Left cardiac atrium (tissue), 4 donors: ENCODE measurements at regions not wholly inside any gene's neighbourhood (a gene's known extent, or its start where the extent isn't known, plus 50 kb on each side); places are given as distances from the start of the nearest gene placed in this dataset.
A peak's percentile ranks its signal among the peaks of the same experiment; 100 is the strongest.
"Not testable (repeated sequence)": the region's sequence is repeated elsewhere in the genome, so short reads cannot be mapped to it uniquely, and the experiment has no call there.

Source experiments
- ATAC-seq, 2 donors: fragments of 200-7000 bp; cut with Tn5 transposase; one replicate each; pipeline ENCODE4 v1.9.1; 2020; ENCODE audit warnings: mild to moderate bottlenecking in 2 of 2, moderate library complexity in 2 of 2
- DNase-seq: peaks from one replicate; pipeline ENCODE4 v3.0.0-alpha.2; 2020
- intact Hi-C, 2 donors: fragments of 100-400 bp; cut with DNase I; formaldehyde crosslinking; loops; one replicate each; pipeline versions ENCODE4 v1.14.1 to v1.15.1; 2022 to 2023
- donor health status: DM: no; HTN: yes; CAD: no.
- donor health status: DM: no; HTN: yes; CAD: no; lungs with severe emphysema.
- donor health status: DM: yes; HTN: yes; CAD: no.
- donor health status: Dilated cardiomyopathy.

GRCh38 chr11:45428541-45429230 is 142.5 kb upstream of the SYT13 start:
- DNase-seq (no peak), ATAC-seq (no peak)
- intact Hi-C loops = no loop called here

DNA sequence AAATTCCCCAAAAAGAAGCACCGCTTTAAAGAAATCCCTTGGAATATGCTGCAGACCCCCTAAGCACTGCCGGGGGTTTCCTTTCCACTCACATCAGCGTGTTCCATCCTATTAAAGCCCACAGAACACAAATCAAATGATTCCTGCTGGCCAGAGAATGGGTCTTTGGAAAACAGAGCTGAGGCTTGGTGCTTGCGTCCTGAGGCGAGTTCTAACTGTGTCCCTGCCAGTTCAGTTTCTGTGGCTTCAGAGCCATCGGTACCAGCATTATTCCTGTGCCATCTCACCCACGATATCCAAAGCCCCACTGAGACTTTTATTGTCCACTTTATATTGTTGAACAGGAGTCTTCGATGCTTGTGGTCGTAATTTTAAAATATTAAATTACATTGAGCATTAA is 142.0 kb upstream of the SYT13 start:
- intact Hi-C loops = no loop called here
- DNase-seq (no peak), ATAC-seq (no peak)

- ATAC-seq = no peak
- DNase-seq = no peak
- intact Hi-C loops = no loop called here
Observed at GRCh38 chr11:45424411-45425180, 138.5 kb upstream of the SYT13 start.

DNA sequence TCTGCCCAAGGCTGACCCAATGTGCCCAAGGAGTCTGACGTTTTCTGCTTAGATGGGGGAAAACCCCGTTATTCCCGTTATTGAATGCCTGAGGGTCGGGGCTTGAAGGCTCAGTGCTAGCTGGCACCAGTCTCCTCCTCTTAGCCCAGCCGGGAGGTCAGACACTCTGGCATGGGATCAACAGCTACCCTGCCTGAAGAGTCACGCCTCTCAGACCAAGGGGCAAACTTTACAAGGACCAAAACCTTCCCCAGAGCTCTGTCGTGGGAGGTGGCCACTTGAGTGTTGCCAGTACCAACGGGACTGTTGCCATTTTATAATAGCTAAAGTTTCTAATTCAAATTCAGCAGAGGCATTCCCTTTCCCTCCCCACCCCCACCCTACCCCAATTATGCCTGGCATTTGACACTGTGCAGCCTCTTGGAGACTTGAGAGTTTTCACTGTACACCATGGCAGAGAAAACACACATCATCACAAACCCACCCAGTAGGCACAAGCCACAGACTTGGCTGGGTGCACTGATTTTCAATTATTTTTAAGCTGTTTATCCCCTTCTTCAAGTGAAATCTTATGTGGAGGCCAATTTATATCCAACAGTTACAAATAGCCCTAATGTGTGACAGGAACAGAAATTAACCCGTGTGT is 137.5 kb upstream of the SYT13 start:
- DNase-seq = no peak
- ATAC-seq = peak in 1 of 2 donors; percentile 25
- intact Hi-C loops = no loop called here

DNA sequence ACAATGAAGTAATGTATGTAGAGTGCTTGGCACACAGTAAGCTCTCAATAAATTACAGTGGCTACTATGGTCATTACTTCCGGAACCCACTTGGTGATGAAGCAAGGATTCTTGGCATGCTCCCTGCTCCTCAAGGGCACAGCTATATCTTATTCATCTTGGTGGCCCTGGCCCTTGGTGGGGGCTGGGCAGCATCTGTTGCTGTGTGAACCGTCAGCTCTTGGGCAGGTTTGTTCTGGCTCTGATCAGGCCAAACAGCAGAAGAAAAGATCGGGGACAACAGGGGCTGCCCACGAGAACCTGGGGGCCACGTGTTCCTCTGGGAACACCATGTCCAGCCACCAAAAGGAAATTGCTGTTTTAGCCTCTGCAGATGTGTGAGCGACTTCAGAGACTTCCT is 136.9 kb upstream of the SYT13 start:
- no peak for DNase-seq
- intact Hi-C loops = no loop called here
- no peak for ATAC-seq

DNA sequence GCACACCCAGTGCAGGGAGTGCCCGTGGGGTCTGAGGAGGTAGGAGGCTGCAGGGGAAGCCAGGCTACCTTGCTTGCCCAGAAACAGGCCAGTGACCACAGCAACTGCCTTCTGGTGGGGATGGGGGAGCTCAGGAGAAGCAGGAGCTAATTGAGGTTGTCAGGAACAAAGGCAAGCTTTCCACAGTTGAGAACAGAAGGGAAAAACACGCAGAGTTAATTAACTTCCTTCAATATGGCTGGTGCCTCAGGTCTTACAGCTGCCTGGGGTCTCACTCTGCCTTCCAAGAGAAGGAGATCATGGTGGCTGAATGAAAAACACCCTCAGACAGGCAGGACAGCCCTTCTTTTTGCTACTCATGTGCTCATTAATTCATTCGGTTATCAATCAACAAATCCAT is 127.9 kb upstream of the SYT13 start:
- DNase-seq (no peak), ATAC-seq (no peak)
- intact Hi-C loops = no loop called here

GRCh38 chr11:45413156-45413858 is 127.2 kb upstream of the SYT13 start:
- ATAC-seq (no peak), DNase-seq (no peak)
- intact Hi-C loops = no loop called here

- ATAC-seq = no peak
- intact Hi-C loops = no loop called here
- no peak for DNase-seq
Observed at GRCh38 chr11:45412521-45412920, 126.4 kb upstream of the SYT13 start.

GRCh38 chr11:45412051-45412471 is 125.9 kb upstream of the SYT13 start:
- no peak for DNase-seq

DNA sequence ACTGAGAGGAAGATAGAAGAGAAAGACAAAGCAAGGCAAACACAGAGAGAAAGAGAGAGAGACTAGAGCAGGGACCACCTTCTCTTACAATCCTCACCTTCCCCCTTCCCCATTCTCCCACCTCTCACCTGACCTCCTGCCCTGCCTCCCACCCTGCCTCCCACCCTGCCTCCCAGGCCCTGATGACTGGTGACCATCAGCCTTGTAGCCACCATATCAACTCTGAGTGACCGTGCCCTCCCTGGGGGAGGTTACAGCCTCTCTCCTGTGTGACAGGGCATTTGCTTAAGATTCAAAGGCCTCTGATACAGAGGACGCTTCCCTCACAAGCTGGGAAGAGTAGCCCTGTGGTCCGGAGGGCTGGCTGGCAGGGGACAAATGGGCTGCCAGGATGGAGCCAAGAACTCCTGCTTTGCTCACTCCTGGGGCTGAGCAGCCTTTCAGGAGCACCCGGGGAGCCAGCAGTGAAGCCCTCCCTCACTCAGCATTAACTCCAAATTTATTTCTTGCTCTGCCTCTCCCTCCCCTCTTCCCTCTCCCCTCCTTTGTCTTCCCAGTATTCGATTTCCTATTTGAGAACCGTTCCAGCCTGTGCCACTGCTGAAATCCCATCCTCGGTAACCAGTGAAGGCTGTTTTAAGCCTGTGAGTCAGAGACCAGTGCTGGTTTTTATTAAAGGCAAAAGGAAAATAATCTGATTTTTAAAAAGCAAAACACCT is 125.2 kb upstream of the SYT13 start:
- intact Hi-C loops = no loop called here
- DNase-seq (no peak), ATAC-seq (no peak)

More at GRCh38 chr11:45412051-45412471, 125.9 kb upstream of the SYT13 start:
- no peak for ATAC-seq
- intact Hi-C loops = no loop called here

- no peak for ATAC-seq
- intact Hi-C loops = no loop called here
- no peak for DNase-seq
Observed at GRCh38 chr11:45410391-45411227, 124.5 kb upstream of the SYT13 start.

DNA sequence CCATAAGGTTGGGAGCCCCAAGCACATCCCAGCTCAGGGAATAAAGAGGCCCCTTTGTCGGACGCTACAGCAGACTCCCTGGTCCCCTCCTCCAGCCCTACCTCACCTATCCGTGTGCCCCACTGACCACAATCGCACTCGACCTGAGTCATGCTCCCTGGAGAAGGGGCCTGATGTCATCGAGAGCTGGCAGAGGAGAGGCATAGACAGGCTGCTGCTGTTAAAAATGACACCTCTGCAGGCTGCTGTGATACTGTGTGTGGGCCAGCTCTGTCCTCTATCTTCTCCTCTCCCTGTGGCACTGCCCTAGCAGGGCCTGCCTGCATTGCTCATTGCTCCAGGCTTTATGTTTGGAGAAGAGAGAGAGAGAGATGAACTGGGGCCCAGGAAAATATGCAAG is 123.4 kb upstream of the SYT13 start:
- intact Hi-C loops = loop anchor here in 1 of 2 donors (10.0 kb wide), 1 partner anchor 245 kb away; no protein-coding TSS in a partner anchor
- ATAC-seq (peak; percentile 59 to 96), DNase-seq (no peak)

DNA sequence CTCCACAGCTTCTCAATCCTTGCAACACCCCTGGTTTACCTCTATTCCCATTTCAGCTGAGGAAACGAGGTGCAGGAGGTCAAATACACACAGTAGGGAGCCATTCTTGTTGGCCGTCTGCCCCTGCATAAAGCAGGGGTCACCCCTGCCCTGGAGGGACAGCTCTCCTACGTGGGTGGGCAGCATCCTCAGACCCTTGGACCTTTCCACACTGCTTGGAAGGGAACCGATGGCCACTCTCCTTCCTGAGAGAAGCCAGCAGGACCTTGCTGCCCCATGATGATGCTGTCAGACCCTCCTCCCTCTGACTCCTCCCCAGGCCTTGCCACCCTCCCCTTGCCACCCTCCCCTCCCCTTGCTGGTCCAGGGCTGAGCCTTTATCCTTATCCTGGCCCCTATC is 121.1 kb upstream of the SYT13 start:
- DNase-seq = no peak
- no peak for ATAC-seq
- intact Hi-C loops = loop anchor here in 1 of 2 donors (10.0 kb wide), 1 partner anchor 248 kb away; no protein-coding TSS in a partner anchor

DNA sequence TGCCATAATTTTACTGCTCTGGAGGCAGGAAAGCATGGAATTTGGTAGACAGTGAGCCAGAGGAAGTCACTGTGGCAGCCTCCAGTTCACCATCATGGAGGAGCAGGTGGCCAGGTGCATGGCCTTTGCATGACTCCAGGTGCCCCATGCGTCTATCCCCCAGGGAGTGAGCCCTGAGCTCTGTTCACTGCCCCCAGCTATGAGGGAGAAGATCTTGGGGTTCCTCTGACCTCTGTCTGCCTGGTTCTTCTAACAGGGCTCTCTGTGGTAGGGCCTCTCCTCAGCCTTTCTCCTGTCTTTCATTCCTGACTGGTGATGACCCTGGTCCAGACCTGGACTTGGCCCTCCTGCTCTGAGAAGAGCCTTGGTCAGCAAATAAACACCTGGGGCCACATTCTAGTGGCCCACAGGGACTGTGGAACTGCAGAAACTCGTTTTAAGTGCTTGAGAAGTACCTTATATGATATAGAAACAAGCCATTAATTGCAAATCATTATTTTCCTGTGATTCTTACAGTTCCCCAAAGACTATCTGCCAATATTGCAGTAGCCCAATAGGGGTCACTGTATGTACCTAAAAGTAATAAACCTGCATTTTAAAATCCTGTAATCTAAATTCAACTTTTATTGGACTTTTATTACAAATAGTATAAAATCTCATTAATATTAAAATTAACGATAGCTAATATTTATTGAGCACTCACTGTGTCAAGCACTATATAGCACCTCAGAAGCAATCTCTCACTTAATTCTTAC is 120.0 kb upstream of the SYT13 start:
- no peak for DNase-seq
- intact Hi-C loops = loop anchor here in 1 of 2 donors (10.0 kb wide), 1 partner anchor 249 kb away; no protein-coding TSS in a partner anchor

GRCh38 chr11:45403521-45403920 is 117.4 kb upstream of the SYT13 start:
- not testable (repeated sequence) for DNase-seq, ATAC-seq
- intact Hi-C loops = loop anchor here in 1 of 2 donors (10.0 kb wide), 1 partner anchor 251 kb away; no protein-coding TSS in a partner anchor

More for the DNA sequence above, 120.0 kb upstream of the SYT13 start:
- no peak for ATAC-seq

- intact Hi-C loops = loop anchor here in 1 of 2 donors (10.0 kb wide), 1 partner anchor 253 kb away; no protein-coding TSS in a partner anchor
- DNase-seq (no peak), ATAC-seq (no peak)
Observed at GRCh38 chr11:45402049-45402630, 116.0 kb upstream of the SYT13 start.

DNA sequence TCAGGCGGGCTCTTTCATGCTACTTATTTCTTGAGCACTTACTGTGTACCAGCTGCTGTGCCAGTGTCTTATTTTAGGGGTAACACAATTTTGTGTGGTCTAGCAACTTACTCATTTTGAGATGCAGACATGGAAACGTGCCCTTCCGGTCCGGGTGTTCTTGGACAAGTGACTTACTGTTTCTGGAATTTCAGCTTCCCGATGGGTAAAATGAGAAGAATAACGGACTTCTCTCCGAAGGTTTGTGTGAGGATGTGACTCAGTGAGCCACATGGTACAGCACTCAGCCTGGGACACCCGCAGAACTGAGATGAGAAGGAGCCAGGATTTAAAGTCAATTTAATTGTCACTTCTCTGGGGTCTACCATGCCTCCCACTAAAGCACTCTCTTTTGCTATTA is 114.5 kb upstream of the SYT13 start:
- ATAC-seq (no peak), DNase-seq (no peak)
- intact Hi-C loops = loop anchor here in 1 of 2 donors (10.0 kb wide), 1 partner anchor 254 kb away; no protein-coding TSS in a partner anchor
